Calu3 (cell line): ENCODE measurements at regions not wholly inside any gene's neighbourhood (a gene's known extent, or its start where the extent isn't known, plus 50 kb on each side); places are given as distances from the start of the nearest gene placed in this dataset.

Source experiments
- BruUV-seq: library from RNA; stranded (reverse); fragments of 400-500 nt; replicated peaks from 2 replicates; lab custom pipeline; 2021; lab: Mats Ljungman, UMichigan
- CTCF ChIA-PET: fragments of 300-600 bp; sonication (Branson Sonifier 250); formaldehyde crosslinking; loops from one replicate; lab custom pipeline; 2022; ENCODE audit warnings: antibody characterized with exemption; lab: Charles Lee
- DNase-seq: peaks from one replicate; pipeline ENCODE4 v3.0.0; 2022
- H3K27ac Mint-ChIP-seq: one replicate; pipeline ENCODE4 v1.8.0; 2022; ENCODE audit warnings: mixed read lengths; ENCODE audit not compliant: unreplicated experiment
- H3K27me3 Mint-ChIP-seq: one replicate; pipeline ENCODE4 v1.8.0; 2022; ENCODE audit warnings: mixed read lengths; ENCODE audit not compliant: unreplicated experiment
- H3K36me3 Mint-ChIP-seq: one replicate; pipeline ENCODE4 v1.8.0; 2022; ENCODE audit warnings: mild to moderate bottlenecking, moderate library complexity, mixed read lengths; ENCODE audit not compliant: insufficient read depth, unreplicated experiment
- H3K4me1 Mint-ChIP-seq: one replicate; pipeline ENCODE4 v1.8.0; 2022; ENCODE audit warnings: mild to moderate bottlenecking, low read depth, mixed read lengths; ENCODE audit not compliant: unreplicated experiment
- H3K4me3 Mint-ChIP-seq: one replicate; pipeline ENCODE4 v1.8.0; 2022; ENCODE audit warnings: mild to moderate bottlenecking, low read depth, moderate library complexity, mixed read lengths; ENCODE audit not compliant: unreplicated experiment
- H3K9me3 Mint-ChIP-seq: one replicate; pipeline ENCODE4 v1.8.0; 2022; ENCODE audit warnings: low read depth, mixed read lengths; ENCODE audit not compliant: unreplicated experiment
- intact Hi-C: fragments of 100-400 bp; cut with micrococcal nuclease; formaldehyde crosslinking; loops from one replicate; pipeline ENCODE4 v1.10.0; 2022; ENCODE audit not compliant: unreplicated experiment
- TF ChIP-seq, protein P1 (sequence below): fragments of 200-600 bp; IDR thresholded peaks from one replicate; pipeline ENCODE4 v1.8.0; 2022; ENCODE audit warnings: antibody characterized with exemption; ENCODE audit not compliant: unreplicated experiment

DNA sequence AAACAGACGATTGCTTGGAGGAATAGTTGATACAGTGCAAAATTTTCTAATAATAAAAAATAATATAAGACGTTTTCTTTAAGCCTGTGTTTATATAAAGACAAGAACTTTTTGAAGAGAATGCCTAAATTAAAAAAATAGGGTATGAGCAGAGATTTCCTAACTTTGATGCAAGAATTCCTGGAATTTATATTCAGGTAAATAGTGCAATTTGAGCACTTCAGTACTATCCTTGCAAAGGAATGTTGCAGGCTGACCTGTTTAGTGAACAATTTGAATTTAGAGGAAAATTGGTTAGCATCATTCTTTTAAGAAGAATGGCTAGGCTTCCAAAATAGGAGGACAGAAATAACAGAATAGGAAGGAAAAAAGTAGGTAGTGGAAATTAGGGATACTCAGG lies 1172.3 kb downstream of the HACE1 start:
- BruUV-seq, result no TSS peak
- Mint-ChIP-seq H3K27me3 (no peaks in the 10 kb centered on the region), H3K4me1 (no peaks in the 10 kb centered on the region), H3K36me3 (no peaks in the 10 kb centered on the region), H3K4me3 (no peak overlapping the region), H3K9me3 (no peaks in the 10 kb centered on the region), H3K27ac (no peak overlapping the region)
- CTCF ChIA-PET, result no interaction called here
- DNase-seq, result no peak
- TF ChIP-seq, protein P1, sequence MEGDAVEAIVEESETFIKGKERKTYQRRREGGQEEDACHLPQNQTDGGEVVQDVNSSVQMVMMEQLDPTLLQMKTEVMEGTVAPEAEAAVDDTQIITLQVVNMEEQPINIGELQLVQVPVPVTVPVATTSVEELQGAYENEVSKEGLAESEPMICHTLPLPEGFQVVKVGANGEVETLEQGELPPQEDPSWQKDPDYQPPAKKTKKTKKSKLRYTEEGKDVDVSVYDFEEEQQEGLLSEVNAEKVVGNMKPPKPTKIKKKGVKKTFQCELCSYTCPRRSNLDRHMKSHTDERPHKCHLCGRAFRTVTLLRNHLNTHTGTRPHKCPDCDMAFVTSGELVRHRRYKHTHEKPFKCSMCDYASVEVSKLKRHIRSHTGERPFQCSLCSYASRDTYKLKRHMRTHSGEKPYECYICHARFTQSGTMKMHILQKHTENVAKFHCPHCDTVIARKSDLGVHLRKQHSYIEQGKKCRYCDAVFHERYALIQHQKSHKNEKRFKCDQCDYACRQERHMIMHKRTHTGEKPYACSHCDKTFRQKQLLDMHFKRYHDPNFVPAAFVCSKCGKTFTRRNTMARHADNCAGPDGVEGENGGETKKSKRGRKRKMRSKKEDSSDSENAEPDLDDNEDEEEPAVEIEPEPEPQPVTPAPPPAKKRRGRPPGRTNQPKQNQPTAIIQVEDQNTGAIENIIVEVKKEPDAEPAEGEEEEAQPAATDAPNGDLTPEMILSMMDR, result no peak
- intact Hi-C loops, result no loop called here

DNA sequence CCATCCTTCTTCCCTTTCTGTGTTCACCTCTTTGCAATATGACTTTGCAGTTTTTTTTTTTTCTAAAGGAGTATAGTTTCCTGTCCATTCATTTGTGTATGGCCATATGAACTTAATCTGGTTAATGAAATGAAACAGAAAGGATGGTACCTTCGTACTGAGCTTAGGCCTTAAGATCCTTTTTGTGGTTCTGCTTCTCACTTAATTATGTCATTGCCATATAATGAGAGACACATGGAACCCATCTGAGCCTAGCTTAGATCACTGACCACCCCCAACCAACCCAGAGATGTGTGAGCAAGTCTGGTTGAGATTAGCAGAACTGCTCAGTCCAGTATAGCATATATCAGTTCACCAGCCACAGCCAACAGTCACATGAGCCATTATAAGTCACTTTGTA lies 1179.6 kb downstream of the HACE1 start:
- peaks cover 12% of the 10 kb centered on the region for H3K4me1 Mint-ChIP-seq

DNA sequence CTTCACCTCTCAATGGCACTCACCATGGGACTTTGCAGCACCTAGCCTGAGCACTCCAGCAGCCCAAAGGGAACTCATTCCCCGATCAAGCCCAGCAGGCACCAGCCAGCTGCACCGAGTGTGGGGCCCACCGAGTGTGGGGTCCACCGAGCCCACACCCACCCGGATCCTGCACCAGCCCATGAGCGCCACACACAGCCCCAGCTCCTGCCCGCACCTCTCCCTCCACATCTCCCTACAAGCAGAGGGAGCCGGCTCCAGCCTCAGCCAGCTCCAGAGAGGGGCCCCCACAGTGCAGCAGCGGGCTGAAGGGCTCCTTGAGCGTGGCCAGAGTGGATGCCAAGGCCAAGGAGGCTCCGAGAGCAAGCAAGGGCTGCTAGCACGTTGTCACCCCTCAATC lies 1182.4 kb downstream of the HACE1 start:
- peaks cover 12% of the 10 kb centered on the region for H3K4me1 Mint-ChIP-seq
- no peaks in the 10 kb centered on the region for H3K36me3 Mint-ChIP-seq
- BruUV-seq, result no TSS peak

More for the DNA sequence above, 1179.6 kb downstream of the HACE1 start:
- CTCF ChIA-PET, result no interaction called here
- no peak for DNase-seq
- Mint-ChIP-seq H3K27ac (no peak overlapping the region), H3K36me3 (no peaks in the 10 kb centered on the region), H3K27me3 (no peaks in the 10 kb centered on the region), H3K4me3 (no peak overlapping the region), H3K9me3 (no peaks in the 10 kb centered on the region)
- no TSS peak for BruUV-seq
- TF ChIP-seq, protein P1, result no peak
- intact Hi-C loops, result no loop called here

DNA sequence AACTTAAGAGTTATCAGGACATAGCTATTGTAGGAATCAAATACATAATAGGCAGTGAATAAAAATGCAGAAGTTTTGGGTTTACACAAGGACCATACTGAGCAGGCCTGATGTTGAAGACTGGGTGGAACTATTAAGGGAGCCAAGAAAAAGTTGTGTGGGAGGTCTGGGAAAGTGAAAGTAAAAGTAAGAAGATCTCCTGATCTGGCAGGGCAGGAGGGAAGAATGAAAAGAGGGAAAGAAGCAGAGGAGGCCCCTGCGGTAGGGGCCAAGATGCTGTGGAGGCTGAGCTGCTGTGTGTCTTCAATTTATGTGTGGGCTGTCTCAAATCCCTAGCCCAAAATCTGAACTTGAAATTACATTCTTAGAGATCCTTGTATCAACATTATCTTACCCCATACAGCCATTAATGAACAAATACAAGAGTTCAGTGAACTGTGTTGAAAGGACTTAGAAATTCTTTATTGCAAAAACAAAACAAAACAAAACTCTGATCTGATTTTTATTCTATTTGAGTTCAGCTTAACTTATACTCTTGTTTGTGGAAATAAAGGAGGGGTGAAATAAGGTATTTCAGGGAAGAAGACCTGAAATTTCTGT lies 1183.8 kb downstream of the HACE1 start:
- CTCF ChIA-PET, result no interaction called here

More for the DNA sequence above, 1182.4 kb downstream of the HACE1 start:
- Mint-ChIP-seq H3K27me3 (no peaks in the 10 kb centered on the region), H3K9me3 (no peaks in the 10 kb centered on the region), H3K27ac (no peak overlapping the region), H3K4me3 (no peak overlapping the region)
- intact Hi-C loops, result loop anchor here (10.0 kb wide), 1 partner anchor 332 kb away; no protein-coding TSS in a partner anchor
- DNase-seq, result no peak
- CTCF ChIA-PET, result no interaction called here
- TF ChIP-seq, protein P1, result no peak

More for the DNA sequence above, 1183.8 kb downstream of the HACE1 start:
- Mint-ChIP-seq H3K9me3 (no peaks in the 10 kb centered on the region), H3K4me3 (peak overlapping the region; percentile 54), H3K27ac (peak overlapping the region; percentile 45), H3K36me3 (no peaks in the 10 kb centered on the region), H3K4me1 (peaks cover 12% of the 10 kb centered on the region), H3K27me3 (no peaks in the 10 kb centered on the region)
- TF ChIP-seq, protein P1, result no peak
- intact Hi-C loops, result loop anchor here (10.0 kb wide), 1 partner anchor 331 kb away; no protein-coding TSS in a partner anchor
- peak; percentile 4 for DNase-seq
- no TSS peak for BruUV-seq
